ENCODE measurements at regions not wholly inside any gene's neighbourhood (a gene's known extent, or its start where the extent isn't known, plus 50 kb on each side); places are given as distances from the start of the nearest gene placed in this dataset.

GRCh38 chr2:41826921-41827320 is 220.9 kb upstream of the PKDCC start:
- no peak overlapping the region for H3K4me2 ChIP-seq
- ChIA-PET CTCF (no interaction called here), POLR2A (ENCODE audit: unreplicated experiment) (no interaction called here)
- TF ChIP-seq EZH2 (IDR thresholded peaks at IDR 0.05; ENCODE audit: low read depth) (no peak), CTCF (conservative IDR thresholded peaks at IDR 0.05) (no peak)
- peaks cover 61% of the 10 kb centered on the region for H3K27me3 ChIP-seq (ENCODE audit: insufficient read depth, low read depth)
- no peaks in the 10 kb centered on the region for H4K20me1 ChIP-seq (ENCODE audit: insufficient read depth)
- DNase-seq: no peak
- BruUV-seq (replicated peaks): no TSS peak
- no peaks in the 10 kb centered on the region for H3K36me3 ChIP-seq (ENCODE audit: low read depth)
- H3K27ac ChIP-seq: no peak overlapping the region
- H3F3A ChIP-seq (ENCODE audit: insufficient read depth, low read depth): no peaks in the 10 kb centered on the region
- no peaks in the 10 kb centered on the region for H3K4me1 ChIP-seq (replicated peaks; ENCODE audit: insufficient read depth)
- H3K9me3 ChIP-seq (ENCODE audit: insufficient read depth, low read depth): no peaks in the 10 kb centered on the region
- H3K79me2 ChIP-seq (ENCODE audit: low read depth): no peaks in the 10 kb centered on the region
- intact Hi-C loops (cut with micrococcal nuclease; ENCODE audit: unreplicated experiment): no loop called here
- H3K9me2 ChIP-seq (ENCODE audit: insufficient read depth): no peaks in the 10 kb centered on the region
- no peak overlapping the region for H2AFZ ChIP-seq
- H3K4me3 ChIP-seq: no peak overlapping the region

GRCh38 chr2:41827354-41827971 is 220.4 kb upstream of the PKDCC start:
- H3K27ac ChIP-seq: no peak overlapping the region
- H3K79me2 ChIP-seq (ENCODE audit: low read depth): no peaks in the 10 kb centered on the region
- no peaks in the 10 kb centered on the region for H3K9me3 ChIP-seq (ENCODE audit: insufficient read depth, low read depth)
- no peak for DNase-seq
- H3K27me3 ChIP-seq (ENCODE audit: insufficient read depth, low read depth): peaks cover 61% of the 10 kb centered on the region
- ChIA-PET POLR2A (ENCODE audit: unreplicated experiment) (no interaction called here), CTCF (no interaction called here)
- H4K20me1 ChIP-seq (ENCODE audit: insufficient read depth): no peaks in the 10 kb centered on the region
- no peak for TF ChIP-seq CTCF (conservative IDR thresholded peaks at IDR 0.05)
- TF ChIP-seq EZH2 (IDR thresholded peaks at IDR 0.05; ENCODE audit: low read depth): no peak
- no peaks in the 10 kb centered on the region for H3K9me2 ChIP-seq (ENCODE audit: insufficient read depth)
- H3K4me2 ChIP-seq: no peak overlapping the region
- no peaks in the 10 kb centered on the region for H3F3A ChIP-seq (ENCODE audit: insufficient read depth, low read depth)
- H3K4me3 ChIP-seq: no peak overlapping the region
- H3K4me1 ChIP-seq (replicated peaks; ENCODE audit: insufficient read depth): no peaks in the 10 kb centered on the region
- BruUV-seq (replicated peaks): no TSS peak
- no peaks in the 10 kb centered on the region for H3K36me3 ChIP-seq (ENCODE audit: low read depth)
- H2AFZ ChIP-seq: no peak overlapping the region
- intact Hi-C loops (cut with micrococcal nuclease; ENCODE audit: unreplicated experiment): no loop called here

- CTCF ChIA-PET: no interaction called here
- POLR2A ChIA-PET (ENCODE audit: unreplicated experiment): no interaction called here
- no peak overlapping the region for H2AFZ ChIP-seq
- H3K27me3 ChIP-seq (ENCODE audit: insufficient read depth, low read depth): peaks cover 61% of the 10 kb centered on the region
- no peak overlapping the region for H3K27ac ChIP-seq
- H3K79me2 ChIP-seq (ENCODE audit: low read depth): no peaks in the 10 kb centered on the region
- H3K4me2 ChIP-seq: no peak overlapping the region
- no peaks in the 10 kb centered on the region for H3K4me1 ChIP-seq (replicated peaks; ENCODE audit: insufficient read depth)
- no peaks in the 10 kb centered on the region for H4K20me1 ChIP-seq (ENCODE audit: insufficient read depth)
- intact Hi-C loops (cut with micrococcal nuclease; ENCODE audit: unreplicated experiment): no loop called here
- BruUV-seq (replicated peaks): no TSS peak
- TF ChIP-seq EZH2 (IDR thresholded peaks at IDR 0.05; ENCODE audit: low read depth) (no peak), CTCF (conservative IDR thresholded peaks at IDR 0.05) (no peak)
- H3K9me3 ChIP-seq (ENCODE audit: insufficient read depth, low read depth): no peaks in the 10 kb centered on the region
- no peak for DNase-seq
- no peak overlapping the region for H3K4me3 ChIP-seq
- H3F3A ChIP-seq (ENCODE audit: insufficient read depth, low read depth): no peaks in the 10 kb centered on the region
- no peaks in the 10 kb centered on the region for H3K9me2 ChIP-seq (ENCODE audit: insufficient read depth)
- H3K36me3 ChIP-seq (ENCODE audit: low read depth): no peaks in the 10 kb centered on the region
Observed at GRCh38 chr2:41828052-41828643, 219.7 kb upstream of the PKDCC start.

All from PC-9 (cell line).